ENCODE measurements at regions not wholly inside any gene's neighbourhood (a gene's known extent, or its start where the extent isn't known, plus 50 kb on each side); places are given as distances from the start of the nearest gene placed in this dataset.

DNA sequence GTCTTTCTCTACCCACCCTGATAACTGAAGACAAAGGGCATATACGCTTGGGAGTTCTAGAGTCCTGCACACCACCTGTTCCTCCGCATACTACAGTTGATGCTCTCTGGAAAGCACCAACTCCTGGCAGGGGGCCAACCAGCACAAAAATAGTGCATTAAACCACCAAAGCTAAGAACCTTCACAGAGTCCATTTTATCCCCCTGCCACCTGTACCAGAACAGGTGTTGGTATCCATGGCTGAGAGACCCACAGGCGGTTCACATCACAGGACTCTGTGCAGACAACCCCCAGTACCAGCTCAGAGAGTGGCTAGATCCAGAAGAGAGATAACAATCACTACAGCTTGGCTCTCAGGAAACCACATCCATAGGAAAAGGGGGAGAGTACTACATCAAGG, 114.4 kb upstream of the POU1F1 start:
- DNase-seq = peak; percentile 11

DNA sequence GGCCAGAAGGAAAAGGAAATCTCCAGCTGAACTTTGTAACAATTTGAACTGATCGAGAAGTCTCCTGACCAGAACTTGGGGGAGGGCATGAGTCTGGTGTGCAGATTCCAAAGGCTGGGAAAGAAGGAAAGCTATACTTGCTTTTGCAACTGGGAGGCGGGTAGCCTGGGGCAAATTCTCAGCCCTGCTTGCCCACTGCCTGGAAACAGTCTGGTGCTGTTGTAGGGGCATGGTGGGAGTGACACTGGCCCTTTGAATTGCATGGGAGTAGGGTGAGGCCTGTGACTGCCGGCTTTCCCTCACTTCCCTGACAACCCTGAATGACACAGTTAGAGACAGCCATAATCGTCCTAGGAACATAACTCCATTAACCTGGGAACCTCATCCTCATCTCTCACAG, 114.0 kb upstream of the POU1F1 start:
- no peak for DNase-seq

DNA sequence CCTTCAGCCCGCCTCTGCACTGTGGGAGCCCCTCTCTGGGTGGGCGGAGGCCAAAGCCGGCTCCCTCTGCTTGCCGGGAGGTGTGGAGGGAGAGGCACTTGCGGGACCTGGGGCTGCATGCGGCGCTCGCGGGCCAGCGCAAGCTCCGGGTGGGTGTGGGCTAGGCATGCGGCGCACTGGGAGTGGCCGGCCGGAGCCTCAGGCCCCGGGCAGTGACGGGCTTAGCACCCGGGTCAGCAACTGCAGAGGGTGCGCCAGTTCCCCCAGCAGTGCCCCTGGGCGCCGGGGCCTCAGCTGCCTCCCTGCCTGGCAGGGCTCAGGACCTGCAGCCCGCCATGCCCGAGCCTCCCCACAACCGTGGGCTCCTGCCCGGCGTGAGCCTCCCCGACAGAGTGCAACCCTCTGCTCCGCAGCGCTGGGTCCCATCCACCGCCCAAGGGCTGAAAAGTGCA, 98.9 kb upstream of the POU1F1 start:
- no peak for DNase-seq

DNA sequence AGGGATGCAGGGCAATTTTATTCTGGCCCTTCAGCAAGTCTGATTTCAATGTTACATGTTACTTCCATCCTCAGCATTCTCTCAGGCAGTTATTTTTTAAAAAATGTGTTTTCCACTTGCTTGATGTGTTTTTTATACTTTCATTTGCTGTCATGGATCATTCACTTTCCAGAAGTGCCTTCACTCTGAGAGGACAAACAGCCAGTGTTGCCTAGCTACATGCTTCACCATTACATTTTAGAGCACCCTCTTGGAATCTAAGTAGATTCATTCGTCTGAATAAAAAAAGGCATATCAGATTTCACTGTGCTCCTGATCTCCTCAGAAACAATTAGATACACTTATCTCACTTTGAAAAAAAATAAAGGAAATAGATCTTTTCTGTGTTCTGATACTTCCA, 93.6 kb upstream of the POU1F1 start:
- peak; percentile 21 for DNase-seq

DNA sequence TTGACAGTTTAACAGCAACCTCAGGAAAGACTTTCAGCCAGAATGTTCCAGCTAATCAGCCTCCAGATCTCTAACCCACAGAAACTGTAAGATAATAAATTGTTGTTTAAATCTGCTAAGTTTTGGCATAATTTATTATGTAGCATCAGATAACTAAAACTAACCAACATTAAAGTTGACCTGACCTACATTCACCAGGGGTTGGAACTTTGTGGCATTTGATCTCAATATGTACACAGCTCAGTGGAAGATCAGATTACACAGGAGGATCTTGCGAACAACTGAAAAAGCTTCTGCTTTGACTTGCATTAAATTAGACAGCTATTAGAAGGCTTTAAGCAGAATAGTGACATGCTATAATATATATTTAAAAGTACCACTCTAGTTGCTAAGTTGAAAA, 91.4 kb upstream of the POU1F1 start:
- DNase-seq = no peak

DNA sequence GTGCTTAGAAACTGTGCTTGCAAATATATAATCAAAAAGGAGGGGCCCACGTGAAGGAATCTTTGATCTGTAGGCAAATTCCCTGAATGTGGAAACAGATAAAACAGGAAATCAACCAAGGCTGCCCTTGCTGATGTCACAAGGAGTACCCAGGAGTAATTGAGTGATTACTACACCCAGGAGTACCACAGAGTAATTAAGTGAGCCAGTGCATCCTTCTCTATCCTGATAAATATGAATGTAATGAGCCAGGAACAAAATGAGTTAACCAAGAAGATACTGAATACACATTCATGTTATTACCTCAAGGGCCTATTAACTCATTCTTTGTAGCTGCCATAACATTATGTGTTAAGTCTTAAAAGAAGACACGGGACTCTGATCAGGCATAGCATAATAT, 87.3 kb upstream of the POU1F1 start:
- DNase-seq = no peak

DNA sequence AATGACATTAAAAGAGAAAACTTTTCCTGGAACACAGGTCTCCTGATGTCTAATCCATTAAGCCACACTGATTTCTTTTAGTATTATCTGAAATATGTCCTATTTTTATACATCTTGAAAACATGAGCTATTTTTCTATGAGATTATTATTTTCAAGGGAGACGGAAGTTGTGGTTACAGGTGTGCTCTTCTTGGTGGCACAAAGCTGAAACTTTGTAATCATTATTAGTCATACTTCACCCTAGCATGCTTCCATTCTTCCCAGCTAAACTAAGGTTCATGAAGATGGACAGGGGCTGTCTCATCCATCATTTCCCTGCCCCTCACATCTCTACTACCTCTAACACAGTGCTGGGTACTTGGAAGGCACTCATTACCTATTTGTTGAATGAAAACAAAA, 85.6 kb upstream of the POU1F1 start:
- no peak for DNase-seq

DNA sequence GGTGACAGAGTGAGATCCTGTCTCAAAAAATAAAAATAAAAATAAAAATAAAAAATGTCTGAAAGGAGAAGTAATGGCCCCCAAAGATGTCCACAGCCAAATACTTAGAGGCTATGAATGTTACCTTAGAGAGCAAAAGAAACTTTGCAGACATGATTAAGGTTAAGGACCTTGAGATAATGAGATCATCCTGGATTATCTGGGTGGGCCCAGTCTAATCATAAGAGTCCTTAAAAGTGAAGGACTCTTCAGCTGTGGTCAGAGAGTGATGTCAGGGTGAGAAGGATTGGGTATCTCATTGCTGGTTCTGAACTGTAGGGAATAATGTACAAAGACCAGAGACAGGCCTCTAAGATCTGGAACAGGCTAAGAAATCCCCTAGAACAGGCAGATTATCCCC, 84.9 kb upstream of the POU1F1 start:
- no peak for DNase-seq

DNA sequence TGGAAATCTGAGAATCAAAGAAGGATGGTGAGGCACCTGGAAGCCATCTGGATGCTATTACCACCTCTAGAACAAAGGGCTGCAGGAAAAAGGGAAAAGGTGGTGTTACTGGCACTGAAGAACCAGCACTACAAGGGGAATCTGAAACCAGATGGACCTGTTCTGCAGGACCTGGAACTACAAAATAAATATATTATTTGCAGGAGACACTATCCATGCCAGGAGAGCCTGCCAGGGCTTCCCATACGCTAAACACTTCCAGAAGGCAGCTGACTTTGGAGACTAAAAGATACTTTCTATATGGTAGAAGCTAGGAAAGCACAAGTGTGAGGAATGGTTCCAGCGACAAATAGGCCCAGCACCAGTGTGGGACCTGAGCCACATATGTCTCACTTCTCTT, 83.4 kb upstream of the POU1F1 start:
- DNase-seq = peak; percentile 24

DNA sequence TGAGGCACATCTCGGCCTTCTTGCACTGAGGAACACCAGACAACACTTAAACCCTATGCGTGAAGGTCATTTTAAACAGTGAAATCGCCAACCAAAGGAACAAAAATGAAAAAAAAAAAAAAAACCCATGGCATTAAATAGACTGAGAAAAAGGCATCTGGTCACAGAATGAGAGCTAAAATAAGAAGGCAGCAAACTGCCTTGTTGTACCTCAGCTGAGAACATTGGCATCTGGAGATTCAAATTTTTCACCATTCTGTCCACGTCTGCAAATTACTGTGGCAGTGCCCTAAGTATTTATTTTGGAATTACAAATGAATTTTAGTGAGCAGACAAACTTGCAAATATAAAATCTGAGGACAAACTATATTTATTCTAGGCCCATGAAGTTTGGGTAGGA, 82.6 kb upstream of the POU1F1 start:
- no peak for DNase-seq

DNA sequence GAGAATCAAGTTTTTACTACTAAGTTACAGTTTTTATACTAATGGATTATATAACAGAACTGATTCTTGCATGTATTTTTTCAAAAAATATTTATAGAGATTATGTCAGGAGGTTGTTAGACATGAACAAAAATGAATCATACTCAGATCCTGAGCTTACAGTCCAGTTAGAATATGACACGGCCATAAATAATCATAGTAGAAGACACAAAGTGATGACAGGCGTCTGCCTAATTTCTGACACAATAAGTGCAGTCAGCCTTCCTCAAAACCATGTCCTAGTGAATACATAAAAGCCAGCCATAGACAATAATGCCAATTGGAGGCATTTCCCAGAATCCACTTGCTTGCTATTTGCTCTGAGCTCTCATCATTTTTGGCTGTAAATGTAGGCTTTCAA, 81.7 kb upstream of the POU1F1 start:
- DNase-seq = no peak

DNA sequence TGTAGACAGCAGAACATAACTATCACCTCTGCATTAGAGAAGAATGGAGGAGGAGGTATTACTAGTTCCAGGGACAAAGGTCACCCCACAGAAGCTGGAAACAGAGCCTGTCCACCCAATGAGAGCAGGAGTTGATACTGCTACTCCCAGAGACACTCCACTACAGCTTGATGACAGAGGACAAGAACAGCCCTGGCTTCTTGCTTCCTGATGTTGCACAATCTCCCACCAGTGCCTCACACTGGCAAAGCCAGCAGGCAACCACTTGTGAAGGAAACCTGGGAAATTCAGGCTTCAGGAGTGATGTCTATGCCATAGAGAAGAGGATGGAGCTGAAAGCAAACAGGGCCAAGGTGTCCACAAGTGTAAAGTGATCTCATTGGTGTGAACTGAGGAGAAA, 78.0 kb upstream of the POU1F1 start:
- no peak for DNase-seq

DNA sequence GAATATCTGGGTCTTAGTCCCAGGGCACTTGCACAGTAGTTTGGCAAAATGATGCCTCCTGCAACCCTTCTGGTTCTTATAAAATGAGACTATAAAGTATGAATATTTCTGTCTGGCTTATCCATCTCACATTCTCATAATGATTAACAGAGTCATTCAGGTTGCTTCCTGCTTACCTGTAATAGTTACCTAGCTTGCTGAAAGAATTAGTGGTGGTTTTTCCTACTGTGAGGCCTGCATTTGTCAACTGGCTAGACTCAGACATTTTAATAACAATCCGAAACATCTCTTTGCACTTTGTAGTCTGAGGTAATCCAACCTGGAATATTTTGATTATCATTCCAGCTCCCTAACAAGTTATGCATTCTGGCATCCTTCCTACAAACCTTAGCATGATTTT, 75.6 kb upstream of the POU1F1 start:
- DNase-seq = no peak

DNA sequence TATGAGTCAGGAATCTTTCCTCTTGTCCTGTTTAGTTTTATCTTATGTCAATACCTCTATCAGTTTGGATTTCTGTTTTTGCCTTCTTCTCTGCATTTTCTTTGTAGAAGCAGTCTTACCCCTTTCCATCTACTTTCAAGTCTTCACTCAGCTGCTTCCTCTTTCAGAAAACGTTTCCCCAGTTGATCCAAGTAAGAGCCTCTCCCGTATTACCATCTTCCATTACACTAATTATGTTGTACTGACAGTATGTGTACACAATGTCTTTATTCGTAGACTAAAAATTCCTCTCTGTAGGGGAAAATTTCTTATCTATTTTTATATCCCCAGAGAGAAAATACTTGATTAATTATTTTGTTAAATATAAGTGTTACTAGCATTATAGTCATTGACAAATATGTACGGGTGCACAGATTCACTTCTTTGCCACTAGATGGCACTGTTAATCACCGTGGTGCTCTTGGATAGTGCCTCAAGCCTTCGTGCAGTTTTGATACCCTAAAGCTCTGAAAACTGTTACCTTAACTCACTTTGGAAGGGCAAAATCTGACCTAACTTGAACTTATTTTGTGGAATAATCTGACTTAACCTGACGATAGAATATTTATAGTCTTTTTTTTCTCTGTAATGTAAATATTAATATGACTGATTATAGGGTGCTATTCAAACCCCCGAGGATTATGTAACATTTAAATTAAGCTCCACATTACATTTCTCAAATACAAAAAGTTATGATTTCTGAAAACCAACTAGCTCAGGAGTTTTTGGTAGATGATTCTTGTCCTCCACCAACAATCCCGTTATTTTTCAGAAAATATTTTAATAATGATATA, 74.2 kb upstream of the POU1F1 start:
- no peak for DNase-seq

DNA sequence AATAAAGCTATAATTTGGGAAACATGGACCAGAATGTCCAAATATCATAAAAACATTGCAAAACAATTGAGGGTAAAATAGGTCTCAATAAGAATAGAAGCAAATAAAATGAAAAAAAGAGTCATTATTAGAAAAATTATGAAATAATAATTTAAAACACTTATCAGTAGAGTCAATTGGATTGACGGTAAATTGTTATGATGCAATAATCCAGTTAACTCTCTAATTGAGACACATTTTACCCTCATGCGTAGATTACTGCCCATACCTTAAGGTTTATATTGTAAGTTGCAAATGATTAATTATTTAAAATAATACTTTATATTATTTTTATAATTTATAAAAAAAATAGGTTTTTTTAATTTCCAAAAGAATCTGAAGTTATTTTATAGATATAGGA, 73.4 kb upstream of the POU1F1 start:
- DNase-seq = no peak

DNA sequence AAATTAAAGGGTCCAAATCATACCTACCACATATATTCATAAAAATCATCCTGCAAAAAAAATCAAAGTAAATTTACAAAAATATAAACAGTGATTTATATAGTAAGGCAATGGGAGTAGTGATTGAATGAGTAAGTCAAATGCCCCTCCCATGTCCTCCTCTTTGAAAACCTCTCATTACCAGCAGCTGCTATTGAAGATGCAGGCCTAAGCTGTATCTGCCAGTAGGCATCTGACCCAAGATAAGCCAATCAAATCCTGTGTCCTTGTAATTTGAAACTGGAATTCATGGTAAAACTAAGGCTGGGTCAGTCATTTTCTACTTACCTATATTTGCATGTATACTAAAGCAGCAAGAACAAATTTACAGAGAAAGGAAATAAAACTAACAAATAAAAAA, 60.4 kb upstream of the POU1F1 start:
- no peak for DNase-seq

DNA sequence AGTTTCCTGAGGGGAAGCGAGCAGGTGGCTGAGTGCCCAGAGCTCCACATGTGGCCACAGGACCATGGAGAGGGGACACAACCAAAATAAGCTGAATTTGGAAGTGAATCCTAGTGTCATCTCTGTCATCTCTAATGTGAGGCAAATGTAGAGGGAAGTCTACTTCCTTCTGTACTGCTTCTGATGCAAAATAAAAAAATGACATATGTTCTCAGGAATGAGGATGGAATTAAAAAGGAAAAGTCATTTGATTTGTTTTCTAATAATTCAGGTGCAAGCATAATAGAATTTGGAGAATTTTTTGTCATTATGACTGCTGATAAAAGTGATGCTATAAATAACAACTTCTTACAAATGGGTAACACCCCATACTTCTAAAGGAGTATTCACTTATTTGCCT, 59.5 kb upstream of the POU1F1 start:
- no peak for DNase-seq

DNA sequence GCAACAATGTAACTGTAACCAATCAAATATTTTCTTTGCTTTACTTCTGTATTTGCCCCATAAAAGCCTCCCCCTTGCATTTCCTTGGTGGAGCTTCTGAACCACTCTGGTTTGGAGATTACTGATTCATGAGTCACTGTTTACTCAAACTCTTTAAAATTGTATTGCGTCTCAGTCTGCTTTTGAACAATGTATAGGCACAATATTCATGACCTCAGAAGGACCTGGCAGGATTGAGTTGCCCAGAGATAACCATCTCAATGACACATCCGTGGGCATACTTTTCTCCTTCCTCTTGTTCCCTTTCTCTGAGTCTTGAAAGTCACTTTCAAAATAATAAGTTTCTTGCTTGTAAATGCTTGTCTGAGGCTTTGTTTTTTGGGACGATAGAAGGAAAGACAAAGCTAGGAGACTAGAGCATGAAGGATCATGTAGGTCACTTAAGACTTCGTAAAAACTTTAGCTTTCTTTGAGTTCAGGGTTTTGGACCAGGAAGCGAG, 57.1 kb upstream of the POU1F1 start:
- no peak for DNase-seq

DNA sequence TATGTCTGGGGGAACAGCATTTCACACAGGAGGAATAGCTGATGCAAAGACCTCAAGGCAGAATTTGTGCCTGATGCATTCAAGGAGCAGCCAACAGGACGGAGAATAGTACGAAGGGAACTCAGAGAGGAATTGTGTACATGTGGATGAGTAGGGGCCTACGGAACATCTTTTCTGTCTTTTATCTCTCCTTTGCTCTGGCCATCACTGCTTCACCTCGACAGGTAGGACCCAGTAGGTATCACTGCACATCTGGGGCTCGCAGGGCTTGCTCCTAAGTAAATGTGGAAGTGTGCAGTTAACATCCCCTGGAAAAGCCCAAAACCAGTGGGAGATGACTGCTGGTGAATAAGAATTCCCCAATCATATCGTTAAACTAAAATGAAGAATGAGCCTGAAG, 56.4 kb upstream of the POU1F1 start:
- DNase-seq = no peak

DNA sequence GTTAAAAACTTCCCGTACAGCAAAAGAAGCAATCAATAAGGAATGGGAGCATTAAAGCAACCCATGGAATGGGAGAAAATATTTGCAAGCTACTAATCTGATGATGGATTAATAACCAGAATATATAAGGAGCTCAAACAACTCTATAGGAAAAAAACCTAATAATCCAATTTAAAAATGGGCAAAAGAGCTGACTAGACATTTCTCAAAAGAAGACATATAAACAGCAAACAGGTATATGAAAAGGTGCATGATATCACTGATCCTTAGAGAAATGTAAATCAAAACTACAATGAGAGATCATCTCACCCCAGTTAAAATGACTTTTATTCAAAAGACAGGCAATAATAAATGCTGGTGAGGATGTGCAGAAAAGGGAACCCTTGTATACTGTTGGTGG, 52.7 kb upstream of the POU1F1 start:
- DNase-seq = no peak
